SU-DHL-6 (cell line): ENCODE measurements at regions not wholly inside any gene's neighbourhood (a gene's known extent, or its start where the extent isn't known, plus 50 kb on each side); places are given as distances from the start of the nearest gene placed in this dataset.

Experiments
- H2AFZ ChIP-seq: fragments of 200-600 bp; sonication (generic); 2 replicates; pipeline ENCODE4 v1.6.1; 2014; ENCODE audit warnings: low read depth, mild to moderate bottlenecking, moderate library complexity, mixed read lengths, antibody characterized with exemption, low read length; ENCODE audit not compliant: severe bottlenecking
- H3F3A ChIP-seq: fragments of 200-600 bp; shearing (Covaris generic); 2 replicates; pipeline ENCODE4 v1.6.0; 2016; ENCODE audit warnings: antibody characterized with exemption, mild to moderate bottlenecking; ENCODE audit not compliant: insufficient read depth
- H3K27ac ChIP-seq: fragments of 200-600 bp; sonication (generic); 2 replicates; pipeline ENCODE4 v1.5.1; 2016; ENCODE audit warnings: low read depth, mild to moderate bottlenecking, low read length, moderate library complexity, mixed read lengths
- H3K27me3 ChIP-seq: fragments of 200-600 bp; sonication (generic), shearing (Covaris generic); 2 replicates; pipeline ENCODE4 v1.6.0; 2014; ENCODE audit warnings: mild to moderate bottlenecking, low read length
- H3K36me3 ChIP-seq: fragments of 200-600 bp; sonication (generic); 2 replicates; pipeline ENCODE4 v1.6.1; 2014; ENCODE audit warnings: mild to moderate bottlenecking, low read length, mixed read lengths
- H3K4me2 ChIP-seq: fragments of 300-600, 200-600 bp; shearing (Covaris generic), sonication (generic); 2 replicates; pipeline ENCODE4 v1.6.0; 2014; ENCODE audit warnings: low read length, low read depth, mild to moderate bottlenecking; ENCODE audit not compliant: poor library complexity, severe bottlenecking
- H3K4me3 ChIP-seq: fragments of 200-600 bp; sonication (generic); 2 replicates; pipeline ENCODE4 v1.5.1; 2014; ENCODE audit warnings: antibody characterized with exemption, low read length, mild to moderate bottlenecking, mixed read lengths; ENCODE audit not compliant: insufficient read depth, poor library complexity, severe bottlenecking
- H3K79me2 ChIP-seq: fragments of 200-600 bp; sonication (generic); 2 replicates; pipeline ENCODE4 v1.6.1; 2014; ENCODE audit warnings: mild to moderate bottlenecking, low read length, moderate library complexity; ENCODE audit not compliant: insufficient read depth
- H3K9ac ChIP-seq: fragments of 200-600 bp; sonication (generic); 2 replicates; pipeline ENCODE4 v1.7.0; 2014; ENCODE audit warnings: mild to moderate bottlenecking, low read length
- H3K9me2 ChIP-seq: fragments of 200-600 bp; sonication (generic); replicated peaks from 2 replicates; pipeline ENCODE4 v1.6.1; 2014; ENCODE audit warnings: low read length; ENCODE audit not compliant: insufficient read depth
- H3K9me3 ChIP-seq: fragments of 200-600 bp; sonication (generic); 2 replicates; pipeline ENCODE4 v1.6.1; 2014; ENCODE audit warnings: low read length, mixed read lengths; ENCODE audit not compliant: insufficient read depth
- H4K20me1 ChIP-seq: fragments of 200-600 bp; sonication (generic); 2 replicates; pipeline ENCODE4 v1.6.1; 2014; ENCODE audit warnings: low read depth, mild to moderate bottlenecking, antibody characterized with exemption, low read length, moderate library complexity, mixed read lengths
- EZH2phosphoT487 ChIP-seq: fragments of 200-600 bp; sonication (generic), shearing (Covaris generic); conservative IDR thresholded peaks from 2 replicates; pipeline ENCODE4 v1.6.1; 2018; ENCODE audit warnings: mild to moderate bottlenecking, antibody characterized with exemption, low read length, moderate library complexity, mixed read lengths
- TF ChIP-seq, protein P1 (sequence below): fragments of 200-600 bp; sonication (generic); IDR thresholded peaks from one replicate; pipeline ENCODE4 v1.5.1; 2017; ENCODE audit warnings: antibody characterized with exemption, mild to moderate bottlenecking, low read length, moderate library complexity; ENCODE audit not compliant: insufficient read depth, poor library complexity, severe bottlenecking

DNA sequence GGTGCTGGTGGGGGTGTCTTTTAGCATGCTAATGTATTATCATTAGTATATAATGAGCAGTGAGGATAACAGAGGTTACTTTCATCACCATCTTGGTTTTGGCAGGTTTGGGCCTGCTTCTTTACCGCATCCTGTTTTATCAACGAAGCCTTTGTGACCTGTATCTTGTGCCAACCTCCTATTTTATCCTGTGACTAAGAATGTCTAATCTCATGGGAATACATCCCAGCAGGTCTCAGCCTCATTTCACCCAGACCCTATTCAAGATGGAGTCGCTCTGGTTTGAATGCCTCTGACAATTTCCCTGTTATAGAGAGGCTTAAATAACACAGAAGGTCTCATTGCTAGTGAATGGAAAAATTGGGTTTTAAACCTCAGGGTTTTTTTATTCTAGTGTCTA is 300.8 kb upstream of the PROX1 start:
- Histone ChIP-seq H3K27ac (no peak overlapping the region), H3K4me2 (no peak overlapping the region), H4K20me1 (no peaks in the 10 kb centered on the region)

DNA sequence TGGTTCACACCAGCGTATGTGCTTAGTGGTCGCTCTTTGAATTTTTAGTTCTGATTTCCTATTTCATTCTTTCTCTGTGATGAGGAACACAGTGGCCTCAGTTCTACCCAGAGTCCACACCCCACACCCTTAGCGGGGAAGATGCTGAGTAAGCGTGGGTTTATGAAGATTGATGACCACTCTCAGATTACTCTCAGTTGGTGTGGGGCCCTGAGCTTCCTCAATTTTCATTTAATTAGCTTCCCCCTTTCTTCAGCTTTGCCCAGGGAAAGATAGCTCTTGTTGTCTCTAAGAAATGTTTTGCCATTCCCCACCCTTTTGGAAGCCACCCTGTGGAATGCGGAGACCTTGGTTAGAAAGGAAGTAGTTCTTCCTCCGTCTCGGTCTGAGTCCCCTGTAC is 299.9 kb upstream of the PROX1 start:
- H4K20me1 ChIP-seq: no peaks in the 10 kb centered on the region
- no peaks in the 10 kb centered on the region for H3K9me3 ChIP-seq
- H3K4me3 ChIP-seq: no peak overlapping the region
- no peak overlapping the region for H3K27ac ChIP-seq
- no peak overlapping the region for H3K9ac ChIP-seq
- no peaks in the 10 kb centered on the region for H3K36me3 ChIP-seq
- no peaks in the 10 kb centered on the region for H3K79me2 ChIP-seq
- no peak overlapping the region for H2AFZ ChIP-seq
- no peak overlapping the region for H3K4me2 ChIP-seq
- no peak for TF ChIP-seq EZH2phosphoT487
- TF ChIP-seq, protein P1, sequence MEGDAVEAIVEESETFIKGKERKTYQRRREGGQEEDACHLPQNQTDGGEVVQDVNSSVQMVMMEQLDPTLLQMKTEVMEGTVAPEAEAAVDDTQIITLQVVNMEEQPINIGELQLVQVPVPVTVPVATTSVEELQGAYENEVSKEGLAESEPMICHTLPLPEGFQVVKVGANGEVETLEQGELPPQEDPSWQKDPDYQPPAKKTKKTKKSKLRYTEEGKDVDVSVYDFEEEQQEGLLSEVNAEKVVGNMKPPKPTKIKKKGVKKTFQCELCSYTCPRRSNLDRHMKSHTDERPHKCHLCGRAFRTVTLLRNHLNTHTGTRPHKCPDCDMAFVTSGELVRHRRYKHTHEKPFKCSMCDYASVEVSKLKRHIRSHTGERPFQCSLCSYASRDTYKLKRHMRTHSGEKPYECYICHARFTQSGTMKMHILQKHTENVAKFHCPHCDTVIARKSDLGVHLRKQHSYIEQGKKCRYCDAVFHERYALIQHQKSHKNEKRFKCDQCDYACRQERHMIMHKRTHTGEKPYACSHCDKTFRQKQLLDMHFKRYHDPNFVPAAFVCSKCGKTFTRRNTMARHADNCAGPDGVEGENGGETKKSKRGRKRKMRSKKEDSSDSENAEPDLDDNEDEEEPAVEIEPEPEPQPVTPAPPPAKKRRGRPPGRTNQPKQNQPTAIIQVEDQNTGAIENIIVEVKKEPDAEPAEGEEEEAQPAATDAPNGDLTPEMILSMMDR: no peak
- no peaks in the 10 kb centered on the region for H3K27me3 ChIP-seq
- no peaks in the 10 kb centered on the region for H3K9me2 ChIP-seq
- H3F3A ChIP-seq: no peaks in the 10 kb centered on the region

More for the DNA sequence above, 300.8 kb upstream of the PROX1 start:
- Histone ChIP-seq H3K9me3 (no peaks in the 10 kb centered on the region), H3K36me3 (no peaks in the 10 kb centered on the region), H3K4me3 (no peak overlapping the region), H3K27me3 (no peaks in the 10 kb centered on the region), H3K9me2 (no peaks in the 10 kb centered on the region), H2AFZ (no peak overlapping the region), H3K9ac (no peak overlapping the region), H3F3A (no peaks in the 10 kb centered on the region), H3K79me2 (no peaks in the 10 kb centered on the region)
- TF ChIP-seq, protein P1: no peak
- TF ChIP-seq EZH2phosphoT487: no peak

DNA sequence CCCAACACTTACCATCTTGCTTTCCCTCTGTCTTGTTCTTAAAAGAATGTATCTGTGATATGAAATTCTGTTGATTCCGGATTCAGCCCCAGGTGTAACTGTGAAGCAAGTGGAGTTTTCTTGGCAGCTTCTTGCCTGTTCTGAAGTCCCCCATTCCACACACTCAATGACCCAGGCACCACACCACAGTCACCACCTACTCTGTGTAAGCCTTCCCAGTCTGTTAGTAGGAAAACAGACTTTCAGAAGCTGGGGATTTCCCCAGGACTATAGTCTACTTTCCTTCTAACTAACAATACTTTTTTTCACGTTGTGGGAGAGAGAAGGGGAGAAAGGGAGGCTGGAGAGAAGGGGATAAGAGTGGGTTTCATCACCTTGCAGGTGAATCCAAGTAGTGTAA is 299.1 kb upstream of the PROX1 start:
- Histone ChIP-seq H3K27me3 (no peaks in the 10 kb centered on the region), H3K9me3 (no peaks in the 10 kb centered on the region), H3K4me2 (no peak overlapping the region), H3K9ac (no peak overlapping the region), H3K36me3 (no peaks in the 10 kb centered on the region), H3K4me3 (no peak overlapping the region), H4K20me1 (no peaks in the 10 kb centered on the region), H3K79me2 (no peaks in the 10 kb centered on the region), H3K27ac (no peak overlapping the region), H2AFZ (no peak overlapping the region), H3F3A (no peaks in the 10 kb centered on the region), H3K9me2 (no peaks in the 10 kb centered on the region)
- TF ChIP-seq, protein P1: no peak
- TF ChIP-seq EZH2phosphoT487: no peak

DNA sequence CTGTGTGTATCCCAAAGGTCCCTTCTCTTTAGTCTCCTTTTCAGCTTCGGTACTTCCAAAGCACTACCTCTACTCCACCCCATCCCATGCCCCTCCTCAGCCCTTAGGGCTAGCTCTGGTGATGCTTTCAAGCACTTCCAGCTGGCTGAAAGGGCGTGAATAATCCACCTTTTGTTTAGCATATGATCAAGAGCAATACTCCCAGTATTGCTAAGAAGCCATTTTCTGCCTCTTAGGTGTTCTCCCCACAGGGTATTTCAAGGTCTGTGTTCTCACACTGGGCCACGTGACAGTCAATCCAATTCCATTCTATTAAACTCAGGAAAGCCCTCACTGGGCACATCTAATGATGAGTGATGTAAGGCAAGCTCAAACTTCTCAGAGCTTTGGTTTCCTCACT is 298.5 kb upstream of the PROX1 start:
- TF ChIP-seq, protein P1: no peak
- TF ChIP-seq EZH2phosphoT487: no peak
- no peaks in the 10 kb centered on the region for H3F3A ChIP-seq

More for the DNA sequence above, 298.5 kb upstream of the PROX1 start:
- Histone ChIP-seq H3K79me2 (no peaks in the 10 kb centered on the region), H3K27ac (no peak overlapping the region), H3K9me3 (no peaks in the 10 kb centered on the region), H3K36me3 (no peaks in the 10 kb centered on the region), H3K4me2 (no peak overlapping the region), H3K9me2 (no peaks in the 10 kb centered on the region), H3K9ac (no peak overlapping the region), H3K4me3 (no peak overlapping the region), H3K27me3 (no peaks in the 10 kb centered on the region), H4K20me1 (no peaks in the 10 kb centered on the region), H2AFZ (no peak overlapping the region)
